VCaP (cell line): ENCODE measurements at regions not wholly inside any gene's neighbourhood (a gene's known extent, or its start where the extent isn't known, plus 50 kb on each side); places are given as distances from the start of the nearest gene placed in this dataset.

Experiments
- H3K27ac ChIP-seq: fragments of 450-650 bp; 2 replicates; pipeline ENCODE4 v1.5.1; 2017
- TF ChIP-seq, protein P1 (sequence below): fragments of 450-650 bp; conservative IDR thresholded peaks from 2 replicates; pipeline ENCODE4 v1.5.1; 2017; ENCODE audit warnings: mild to moderate bottlenecking, moderate library complexity

DNA sequence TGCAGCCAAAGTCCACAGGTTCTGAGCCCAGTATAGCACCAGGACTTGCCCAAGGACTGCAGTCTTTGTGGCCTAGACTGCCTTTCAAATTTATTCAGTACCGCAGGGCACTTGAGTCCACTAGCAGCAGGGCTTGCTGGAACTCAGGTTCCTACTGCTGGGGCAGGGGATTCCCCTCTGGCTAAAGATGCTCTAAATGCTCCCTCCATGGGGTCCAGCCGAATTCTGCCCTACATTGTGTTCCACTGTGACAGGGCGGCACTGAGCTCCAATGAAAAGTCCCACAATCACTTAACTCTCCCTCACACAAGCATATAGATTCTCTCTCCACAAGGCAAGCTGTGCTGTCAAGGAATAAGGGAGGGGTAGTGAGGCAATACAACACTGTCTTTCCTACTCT is 518.1 kb upstream of the VRK2 start:
- no peak overlapping the region for H3K27ac ChIP-seq
- TF ChIP-seq, protein P1, sequence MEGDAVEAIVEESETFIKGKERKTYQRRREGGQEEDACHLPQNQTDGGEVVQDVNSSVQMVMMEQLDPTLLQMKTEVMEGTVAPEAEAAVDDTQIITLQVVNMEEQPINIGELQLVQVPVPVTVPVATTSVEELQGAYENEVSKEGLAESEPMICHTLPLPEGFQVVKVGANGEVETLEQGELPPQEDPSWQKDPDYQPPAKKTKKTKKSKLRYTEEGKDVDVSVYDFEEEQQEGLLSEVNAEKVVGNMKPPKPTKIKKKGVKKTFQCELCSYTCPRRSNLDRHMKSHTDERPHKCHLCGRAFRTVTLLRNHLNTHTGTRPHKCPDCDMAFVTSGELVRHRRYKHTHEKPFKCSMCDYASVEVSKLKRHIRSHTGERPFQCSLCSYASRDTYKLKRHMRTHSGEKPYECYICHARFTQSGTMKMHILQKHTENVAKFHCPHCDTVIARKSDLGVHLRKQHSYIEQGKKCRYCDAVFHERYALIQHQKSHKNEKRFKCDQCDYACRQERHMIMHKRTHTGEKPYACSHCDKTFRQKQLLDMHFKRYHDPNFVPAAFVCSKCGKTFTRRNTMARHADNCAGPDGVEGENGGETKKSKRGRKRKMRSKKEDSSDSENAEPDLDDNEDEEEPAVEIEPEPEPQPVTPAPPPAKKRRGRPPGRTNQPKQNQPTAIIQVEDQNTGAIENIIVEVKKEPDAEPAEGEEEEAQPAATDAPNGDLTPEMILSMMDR, result no peak

DNA sequence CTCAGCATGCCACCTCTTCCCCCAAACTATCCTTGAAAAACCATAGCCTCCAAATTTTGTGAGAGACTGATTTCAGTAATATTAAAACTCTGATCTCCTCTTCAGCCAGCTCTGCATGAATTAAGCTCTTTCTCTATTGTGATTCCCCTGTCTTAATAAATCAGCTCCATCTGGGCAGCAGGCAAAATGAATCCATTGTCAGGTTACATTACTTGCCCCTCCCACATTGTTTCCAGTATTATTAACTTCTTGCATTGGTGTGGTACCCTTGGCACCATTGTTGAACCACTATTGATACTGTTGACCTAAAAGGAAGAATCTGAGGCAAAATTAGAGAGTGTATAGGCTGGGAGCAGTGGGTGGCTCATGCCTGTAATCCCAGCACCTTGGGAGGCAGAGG is 512.2 kb upstream of the VRK2 start:
- H3K27ac ChIP-seq, result no peak overlapping the region
- TF ChIP-seq, protein P1, result no peak

DNA sequence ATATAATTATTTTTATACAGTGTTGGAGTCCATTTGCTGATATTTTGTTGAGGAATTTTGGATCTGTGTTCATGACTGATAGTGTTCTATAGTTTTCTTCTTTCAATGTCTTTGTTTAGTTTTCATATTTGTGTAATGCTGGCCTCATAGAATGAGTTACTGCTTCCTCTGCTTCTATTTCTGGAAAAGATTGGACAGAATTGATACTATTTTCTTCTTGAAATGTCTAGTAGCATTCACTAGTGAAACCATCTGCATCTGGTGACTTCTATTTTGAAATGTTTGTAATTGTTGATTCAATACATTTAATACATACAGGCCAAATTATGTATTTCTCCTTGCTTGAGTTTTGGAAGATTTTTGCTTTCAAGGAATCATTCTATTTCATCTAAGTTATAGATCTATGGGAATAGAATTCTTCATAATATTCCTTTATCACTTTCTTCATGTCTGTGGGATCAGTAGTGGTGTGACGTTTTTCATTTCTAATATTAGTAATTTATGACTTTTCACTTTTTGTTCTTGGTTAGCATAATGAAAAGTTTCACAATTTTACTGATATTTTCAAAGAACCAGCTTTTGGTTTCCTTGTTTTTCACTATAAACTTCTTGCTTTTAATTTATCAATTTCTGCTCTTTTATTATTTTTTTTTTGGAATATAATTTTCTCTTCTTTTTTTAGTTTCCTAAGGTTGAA is 509.9 kb upstream of the VRK2 start:
- TF ChIP-seq, protein P1, result no peak
- no peak overlapping the region for H3K27ac ChIP-seq

DNA sequence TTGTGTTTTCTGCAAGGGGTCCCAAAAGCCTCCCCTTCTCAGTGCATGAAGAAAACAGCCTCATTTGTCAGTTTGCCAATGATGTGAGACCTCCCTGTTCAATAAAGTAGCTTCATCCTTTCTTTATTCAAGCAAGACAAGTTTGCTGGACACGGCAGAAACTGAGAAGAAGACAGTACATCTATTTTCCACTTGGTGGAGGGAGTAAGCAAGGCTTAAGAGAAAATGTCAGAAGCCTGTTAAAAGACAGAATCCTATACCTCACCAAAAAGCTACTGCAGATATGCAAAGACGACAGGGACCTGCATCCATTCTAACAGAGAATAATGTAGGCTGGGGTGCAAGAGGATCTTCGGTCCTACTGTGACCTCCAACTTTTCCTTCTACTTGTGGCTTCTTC is 506.8 kb upstream of the VRK2 start:
- TF ChIP-seq, protein P1, result no peak
- no peak overlapping the region for H3K27ac ChIP-seq

DNA sequence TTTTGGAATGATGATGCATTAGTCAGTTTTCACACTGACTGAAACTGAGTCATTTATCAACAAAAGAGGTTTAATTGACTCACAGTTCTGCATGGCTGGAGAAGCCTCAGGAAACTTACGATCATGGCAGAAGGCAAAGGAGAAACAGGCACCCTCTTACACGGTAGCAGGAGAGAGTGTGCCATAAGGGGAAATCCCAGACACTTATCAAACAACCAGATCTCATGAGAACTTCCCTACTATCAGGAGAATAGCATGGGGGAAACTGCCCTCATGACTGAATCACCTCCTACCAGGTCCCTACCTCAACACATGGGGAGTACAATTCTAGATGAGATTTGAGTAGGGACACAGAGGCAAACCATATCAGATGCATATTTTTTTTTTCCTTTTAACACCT is 504.5 kb upstream of the VRK2 start:
- TF ChIP-seq, protein P1, result no peak

DNA sequence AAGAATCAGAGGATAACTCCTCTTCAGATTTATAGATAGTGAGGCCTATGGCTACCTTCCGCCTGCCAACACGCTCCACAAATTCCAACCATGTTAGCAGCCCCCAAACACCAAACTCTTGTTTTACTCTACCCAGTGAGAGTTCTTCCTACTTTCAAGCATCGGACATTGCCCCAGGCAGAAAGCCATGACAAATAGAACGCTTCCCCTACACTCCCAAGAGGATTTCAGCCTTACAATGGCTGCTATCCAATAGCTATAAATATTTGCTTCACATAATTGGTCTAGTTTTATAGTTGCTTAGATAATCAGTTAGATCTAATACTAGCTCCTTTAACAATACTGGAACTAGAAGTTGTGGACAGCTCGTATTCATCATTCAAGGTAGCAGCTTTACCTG is 503.4 kb upstream of the VRK2 start:
- TF ChIP-seq, protein P1, result no peak
- no peak overlapping the region for H3K27ac ChIP-seq

More for the DNA sequence above, 504.5 kb upstream of the VRK2 start:
- H3K27ac ChIP-seq, result no peak overlapping the region

DNA sequence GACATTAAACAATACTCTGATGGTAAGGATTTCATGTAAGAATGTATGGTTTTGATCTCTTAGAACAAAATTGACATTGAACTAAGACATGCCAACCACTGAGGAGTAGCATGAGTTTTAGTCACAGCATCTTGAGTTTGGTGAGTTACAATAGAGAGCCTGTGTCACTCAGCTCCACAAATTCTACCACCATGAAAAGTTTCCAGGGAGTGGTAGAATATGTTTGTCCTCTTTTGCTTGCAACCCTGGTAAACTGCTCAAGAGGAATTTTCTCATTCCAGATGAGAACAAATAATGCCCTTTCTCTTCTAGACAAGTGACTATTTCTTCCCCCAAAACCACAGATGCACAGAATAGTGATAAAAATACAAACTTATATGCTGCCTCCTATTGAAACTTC is 502.0 kb upstream of the VRK2 start:
- TF ChIP-seq, protein P1, result no peak

More for the DNA sequence above, 502.0 kb upstream of the VRK2 start:
- H3K27ac ChIP-seq, result no peak overlapping the region
